Mesothelial cell of epicardium (in vitro differentiated cells): ENCODE measurements at regions not wholly inside any gene's neighbourhood (a gene's known extent, or its start where the extent isn't known, plus 50 kb on each side); places are given as distances from the start of the nearest gene placed in this dataset.

ENCODE experiments used
- DNase-seq, 2 experiments: peaks; one replicate each; pipeline ENCODE4 v3.0.0; 2021; ENCODE audit warnings: low spot score in 2 of 2; ENCODE audit not compliant: unreplicated experiment in 2 of 2
- H3K27ac Mint-ChIP-seq: 2 replicates; pipeline ENCODE4 v1.8.0; 2021; ENCODE audit warnings: mixed read lengths
- H3K27me3 Mint-ChIP-seq: 2 replicates; pipeline ENCODE4 v1.8.0; 2021; ENCODE audit warnings: low read depth, mixed read lengths
- H3K36me3 Mint-ChIP-seq: 2 replicates; pipeline ENCODE4 v1.8.0; 2021; ENCODE audit warnings: mixed read lengths
- H3K4me1 Mint-ChIP-seq: 2 replicates; pipeline ENCODE4 v1.8.0; 2021; ENCODE audit warnings: mixed read lengths
- H3K4me3 Mint-ChIP-seq: 2 replicates; pipeline ENCODE4 v1.8.0; 2021; ENCODE audit warnings: mild to moderate bottlenecking, moderate library complexity, mixed read lengths
- H3K9me3 Mint-ChIP-seq: 2 replicates; pipeline ENCODE4 v1.8.0; 2021; ENCODE audit warnings: mixed read lengths
- CTCF ChIP-seq: fragments of 200-600 bp; sonication (generic); IDR thresholded peaks from one replicate; pipeline ENCODE4 v1.5.0; 2021; ENCODE audit warnings: antibody characterized with exemption; ENCODE audit not compliant: unreplicated experiment

- peaks cover 12% of the 10 kb centered on the region for H3K9me3 Mint-ChIP-seq
- H3K4me1 Mint-ChIP-seq, result no peaks in the 10 kb centered on the region
- no peak overlapping the region for H3K27ac Mint-ChIP-seq
- H3K4me3 Mint-ChIP-seq, result no peak overlapping the region
- peaks cover 41% of the 10 kb centered on the region for H3K27me3 Mint-ChIP-seq
- DNase-seq, result no peak
- no peak for TF ChIP-seq CTCF
- no peaks in the 10 kb centered on the region for H3K36me3 Mint-ChIP-seq
Observed at GRCh38 chr11:71383461-71383860, 64.7 kb downstream of the DHCR7 start.

- DNase-seq, result no peak
- Mint-ChIP-seq H3K27me3 (peaks cover 43% of the 10 kb centered on the region), H3K36me3 (no peaks in the 10 kb centered on the region), H3K27ac (no peak overlapping the region), H3K4me3 (no peak overlapping the region), H3K4me1 (no peaks in the 10 kb centered on the region), H3K9me3 (peaks cover 12% of the 10 kb centered on the region)
- TF ChIP-seq CTCF, result no peak
Observed at GRCh38 chr11:71381781-71382505, 66.2 kb downstream of the DHCR7 start.

GRCh38 chr11:71379701-71380100, 68.5 kb downstream of the DHCR7 start:
- H3K27me3 Mint-ChIP-seq, result peaks cover 49% of the 10 kb centered on the region
- no peak for TF ChIP-seq CTCF
- no peaks in the 10 kb centered on the region for H3K4me1 Mint-ChIP-seq
- no peak overlapping the region for H3K4me3 Mint-ChIP-seq
- no peak overlapping the region for H3K27ac Mint-ChIP-seq
- no peaks in the 10 kb centered on the region for H3K36me3 Mint-ChIP-seq
- peaks cover 24% of the 10 kb centered on the region for H3K9me3 Mint-ChIP-seq
- no peak for DNase-seq

- Mint-ChIP-seq H3K9me3 (peaks cover 13% of the 10 kb centered on the region), H3K27ac (no peak overlapping the region)
Observed at GRCh38 chr11:71373791-71374454, 74.3 kb downstream of the DHCR7 start.

More at GRCh38 chr11:71373791-71374454, 74.3 kb downstream of the DHCR7 start:
- no peak overlapping the region for H3K4me3 Mint-ChIP-seq
- H3K27me3 Mint-ChIP-seq, result peaks cover 38% of the 10 kb centered on the region
- no peaks in the 10 kb centered on the region for H3K36me3 Mint-ChIP-seq
- no peak for DNase-seq
- no peak for TF ChIP-seq CTCF
- H3K4me1 Mint-ChIP-seq, result no peaks in the 10 kb centered on the region
